Activated CD4-positive, alpha-beta T cell treated with anti-CD3 and anti-CD28 coated beads, Interleukin-2, amount 10 ng/mL, durations not matched to agents 24 days and 14 days (primary cell): ENCODE measurements at regions not wholly inside any gene's neighbourhood (a gene's known extent, or its start where the extent isn't known, plus 50 kb on each side); places are given as distances from the start of the nearest gene placed in this dataset.

Experiments used
- DNase-seq: peaks from one replicate; pipeline ENCODE4 v3.0.0; 2022
- H3K27ac Mint-ChIP-seq: one replicate; pipeline ENCODE4 v1.8.0; 2022; ENCODE audit warnings: mild to moderate bottlenecking, mixed read lengths
- H3K27me3 Mint-ChIP-seq: one replicate; pipeline ENCODE4 v1.8.0; 2022; ENCODE audit warnings: mixed read lengths
- H3K36me3 Mint-ChIP-seq: one replicate; pipeline ENCODE4 v1.8.0; 2022; ENCODE audit warnings: low read depth, mild to moderate bottlenecking, mixed read lengths
- H3K4me1 Mint-ChIP-seq: one replicate; pipeline ENCODE4 v1.8.0; 2021; ENCODE audit warnings: mixed read lengths
- H3K4me3 Mint-ChIP-seq: one replicate; pipeline ENCODE4 v1.8.0; 2022; ENCODE audit warnings: mild to moderate bottlenecking, moderate library complexity, mixed read lengths
- H3K9me3 Mint-ChIP-seq: one replicate; pipeline ENCODE4 v1.8.0; 2021; ENCODE audit warnings: mixed read lengths
- intact Hi-C: fragments of 100-400 bp; cut with micrococcal nuclease; formaldehyde crosslinking; loops from one replicate; pipeline ENCODE4 v1.15.1; 2023

DNA sequence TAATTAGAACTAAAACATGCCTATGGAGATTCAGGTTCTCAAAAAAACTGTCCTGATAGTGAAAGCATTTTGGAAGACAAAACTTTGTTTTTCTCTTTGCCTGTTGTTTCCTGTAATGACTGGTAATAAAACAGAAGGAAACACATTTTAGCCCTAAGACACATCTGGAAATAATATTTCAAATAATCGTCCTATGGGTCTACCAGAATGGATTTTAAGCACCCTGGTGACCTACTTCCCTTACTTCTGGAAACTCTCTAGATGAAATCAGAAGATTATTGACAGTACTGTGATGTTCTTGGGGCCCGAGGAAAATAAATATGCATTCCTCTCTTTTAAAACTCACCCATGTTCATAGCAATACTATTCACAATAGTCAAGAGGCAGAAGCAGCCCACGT lies 110.1 kb upstream of the TLE4 start:
- Mint-ChIP-seq H3K4me1 (no peaks in the 10 kb centered on the region), H3K9me3 (no peaks in the 10 kb centered on the region), H3K27me3 (peaks cover 4% of the 10 kb centered on the region), H3K27ac (no peak overlapping the region), H3K36me3 (no peaks in the 10 kb centered on the region), H3K4me3 (no peak overlapping the region)
- intact Hi-C loops = no loop called here
- no peak for DNase-seq

DNA sequence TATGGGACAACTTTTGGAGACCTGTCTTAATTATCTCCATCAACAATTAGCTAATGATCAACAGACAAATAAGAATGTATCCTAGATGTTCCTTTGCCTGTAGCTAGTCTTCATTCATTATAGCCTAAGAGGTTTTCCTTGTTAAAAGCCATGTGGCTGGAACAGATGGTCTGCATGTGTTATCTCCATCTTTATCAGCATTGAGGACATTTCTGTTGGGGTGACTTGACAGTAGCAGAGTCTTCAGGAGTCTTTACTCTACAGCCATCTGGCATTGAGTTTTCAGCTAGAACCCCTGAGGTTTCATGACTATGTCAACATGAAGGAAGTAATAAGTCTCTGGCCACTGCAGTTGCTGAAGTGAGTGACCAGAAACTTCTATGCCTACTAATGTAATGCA lies 106.6 kb upstream of the TLE4 start:
- intact Hi-C loops = no loop called here
- no peak for DNase-seq
- peaks cover 4% of the 10 kb centered on the region for H3K27me3 Mint-ChIP-seq
- no peaks in the 10 kb centered on the region for H3K36me3 Mint-ChIP-seq
- H3K27ac Mint-ChIP-seq = no peak overlapping the region
- peaks cover 8% of the 10 kb centered on the region for H3K4me1 Mint-ChIP-seq
- H3K9me3 Mint-ChIP-seq = no peaks in the 10 kb centered on the region
- no peak overlapping the region for H3K4me3 Mint-ChIP-seq

- Mint-ChIP-seq H3K4me3 (no peak overlapping the region), H3K27ac (no peak overlapping the region), H3K9me3 (no peaks in the 10 kb centered on the region), H3K36me3 (no peaks in the 10 kb centered on the region), H3K27me3 (no peaks in the 10 kb centered on the region), H3K4me1 (peaks cover 14% of the 10 kb centered on the region)
- intact Hi-C loops = no loop called here
- DNase-seq = no peak
Observed at GRCh38 chr9:79469164-79469563, 102.6 kb upstream of the TLE4 start.

- Mint-ChIP-seq H3K27ac (no peak overlapping the region), H3K4me3 (no peak overlapping the region), H3K9me3 (no peaks in the 10 kb centered on the region), H3K27me3 (no peaks in the 10 kb centered on the region), H3K4me1 (peaks cover 14% of the 10 kb centered on the region), H3K36me3 (no peaks in the 10 kb centered on the region)
- intact Hi-C loops = loop anchor here (10.0 kb wide), 1 partner anchor 704 kb away; no protein-coding TSS in a partner anchor
- DNase-seq = no peak
Observed at GRCh38 chr9:79470954-79471353, 100.8 kb upstream of the TLE4 start.

DNA sequence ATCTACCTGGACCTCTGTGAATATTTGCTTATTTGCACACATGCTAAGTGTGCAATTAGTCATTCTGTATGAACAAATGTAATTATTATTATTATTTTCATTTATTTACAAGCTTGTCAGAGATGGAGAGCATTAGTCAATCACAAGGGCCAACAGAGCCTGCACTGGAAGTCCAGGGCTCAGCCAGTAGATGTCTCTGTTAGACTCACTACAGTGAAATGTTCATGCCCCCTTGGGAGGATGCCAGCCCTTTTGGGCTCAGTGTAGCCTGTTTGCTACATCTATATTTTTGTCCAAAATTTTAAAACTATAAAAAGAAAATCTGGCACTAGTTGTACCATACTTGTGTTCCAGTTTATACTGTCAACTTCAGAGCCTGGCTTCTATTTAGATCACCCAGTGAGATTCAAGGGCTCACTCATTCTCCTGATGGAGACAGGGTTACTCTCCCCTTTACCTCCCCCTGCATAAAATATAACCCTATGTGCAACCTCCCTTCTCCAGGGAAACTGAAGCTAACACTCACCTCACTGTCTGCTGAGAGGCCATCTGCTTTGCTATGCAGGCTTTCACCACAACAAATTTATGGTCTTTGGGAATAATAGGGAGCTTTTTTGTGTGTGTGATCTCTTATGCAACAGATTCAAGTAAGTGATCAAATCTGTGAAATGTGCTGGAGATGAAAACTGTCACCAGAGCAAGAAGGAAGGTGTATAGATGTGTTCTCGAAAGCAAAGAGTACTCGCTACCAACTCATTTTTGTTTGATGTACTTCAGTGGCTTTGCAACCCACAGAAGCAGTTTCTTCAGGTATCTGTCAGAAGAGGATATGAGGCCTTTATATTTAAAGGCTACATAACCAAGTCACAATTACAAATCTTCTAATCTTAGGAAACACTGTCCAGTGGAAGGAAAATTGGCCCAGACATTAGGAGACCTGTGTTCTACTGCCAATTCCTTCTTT lies 99.9 kb upstream of the TLE4 start:
- no peaks in the 10 kb centered on the region for H3K27me3 Mint-ChIP-seq
- no peak for DNase-seq
- no peaks in the 10 kb centered on the region for H3K36me3 Mint-ChIP-seq
- intact Hi-C loops = loop anchor here (10.0 kb wide), 1 partner anchor 703 kb away; no protein-coding TSS in a partner anchor
- H3K9me3 Mint-ChIP-seq = no peaks in the 10 kb centered on the region
- H3K4me3 Mint-ChIP-seq = no peak overlapping the region
- H3K27ac Mint-ChIP-seq = no peak overlapping the region
- H3K4me1 Mint-ChIP-seq = peaks cover 14% of the 10 kb centered on the region

DNA sequence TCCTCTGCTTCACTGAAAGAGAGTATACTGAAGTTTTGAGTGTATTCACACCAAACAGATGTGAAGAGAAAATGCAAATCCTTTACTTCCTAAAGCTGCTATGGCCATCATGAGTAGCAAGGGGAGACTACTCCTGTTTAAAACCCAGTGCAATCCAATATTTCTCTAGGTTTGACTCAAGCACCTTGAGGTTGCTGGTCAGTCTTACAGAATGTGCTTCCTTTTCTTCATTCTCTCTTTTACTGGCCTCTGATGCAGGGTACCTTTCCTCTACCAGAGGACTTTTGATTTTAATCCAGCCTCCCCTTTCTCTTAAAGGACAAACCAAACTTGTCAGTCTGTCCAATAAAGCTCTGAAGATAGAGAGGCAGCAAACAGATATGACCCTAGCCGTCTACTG lies 98.1 kb upstream of the TLE4 start:
- Mint-ChIP-seq H3K27ac (no peak overlapping the region), H3K4me3 (no peak overlapping the region), H3K4me1 (peaks cover 13% of the 10 kb centered on the region), H3K9me3 (no peaks in the 10 kb centered on the region), H3K27me3 (no peaks in the 10 kb centered on the region), H3K36me3 (no peaks in the 10 kb centered on the region)
- DNase-seq = no peak
- intact Hi-C loops = loop anchor here (10.0 kb wide), 1 partner anchor 701 kb away; no protein-coding TSS in a partner anchor

DNA sequence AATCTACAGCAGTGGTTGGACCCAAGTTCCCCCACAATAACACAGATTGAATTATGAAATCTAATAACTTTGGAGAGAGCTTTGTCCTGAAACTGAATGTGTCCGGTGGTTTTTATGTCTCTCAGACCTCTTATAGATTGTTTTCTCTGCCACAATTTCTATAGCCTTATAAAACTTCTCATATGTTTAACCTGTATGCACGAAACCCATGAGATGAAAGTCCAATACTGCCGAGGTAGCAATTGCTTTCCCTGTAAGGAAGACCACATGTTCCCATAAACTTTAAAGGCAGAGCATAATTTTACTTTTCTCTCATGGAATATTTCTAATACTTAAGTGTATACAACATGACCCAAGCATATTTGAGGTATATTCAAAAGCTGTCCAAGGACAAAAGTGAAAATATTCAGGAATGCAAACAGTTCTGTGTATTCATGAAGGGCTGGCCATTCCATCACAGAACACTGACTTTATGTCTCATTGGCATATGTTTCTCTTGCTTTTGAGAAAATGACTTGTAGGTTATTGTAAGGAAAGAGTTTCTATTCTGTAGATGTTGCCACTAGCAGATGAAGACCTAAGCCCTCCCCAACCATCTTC lies 94.4 kb upstream of the TLE4 start:
- H3K36me3 Mint-ChIP-seq = no peaks in the 10 kb centered on the region
- H3K4me3 Mint-ChIP-seq = no peak overlapping the region
- intact Hi-C loops = loop anchor here (10.0 kb wide), 1 partner anchor 697 kb away; no protein-coding TSS in a partner anchor
- no peak overlapping the region for H3K27ac Mint-ChIP-seq
- no peak for DNase-seq
- H3K9me3 Mint-ChIP-seq = no peaks in the 10 kb centered on the region
- peaks cover 1% of the 10 kb centered on the region for H3K4me1 Mint-ChIP-seq
- H3K27me3 Mint-ChIP-seq = no peaks in the 10 kb centered on the region

DNA sequence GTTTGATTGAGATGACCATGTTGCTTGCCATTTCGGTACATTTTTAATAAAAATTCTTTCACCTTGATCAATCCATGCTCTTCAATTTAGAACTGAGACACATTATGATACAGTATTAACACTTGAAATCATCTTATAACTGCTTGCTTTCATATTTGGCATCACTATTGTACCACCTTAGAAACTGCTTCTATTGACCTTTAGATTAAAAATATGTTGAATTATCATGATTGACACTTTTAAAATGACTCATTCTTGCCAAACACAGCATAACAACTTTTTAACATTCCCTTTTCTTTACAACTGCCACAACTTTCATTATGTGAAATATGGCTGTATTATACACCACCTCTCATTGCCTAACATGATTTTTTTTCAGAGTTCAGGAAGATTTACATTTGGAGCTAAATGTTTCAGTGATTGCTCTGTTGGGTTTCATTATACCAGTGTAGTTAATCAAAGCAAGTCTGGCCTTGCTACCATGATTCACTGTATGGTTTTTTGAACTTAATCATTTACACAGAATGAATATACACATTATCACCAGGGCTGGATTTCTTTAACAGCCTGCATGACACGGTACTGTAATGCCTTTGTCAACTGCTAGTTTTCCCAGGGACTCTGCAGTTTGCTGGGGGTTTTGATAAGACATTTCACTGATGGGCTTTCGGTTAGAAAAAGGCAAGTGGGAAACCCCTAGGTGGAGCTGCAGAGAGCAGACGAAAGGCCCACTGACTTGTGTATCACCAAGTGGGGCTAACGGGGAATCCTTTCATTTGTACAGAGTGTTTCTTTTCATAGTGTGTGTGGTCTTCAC lies 93.6 kb upstream of the TLE4 start:
- Mint-ChIP-seq H3K9me3 (no peaks in the 10 kb centered on the region), H3K4me3 (no peak overlapping the region), H3K36me3 (no peaks in the 10 kb centered on the region), H3K4me1 (peaks cover 1% of the 10 kb centered on the region), H3K27me3 (no peaks in the 10 kb centered on the region), H3K27ac (no peak overlapping the region)
- intact Hi-C loops = loop anchor here (10.0 kb wide), 1 partner anchor 697 kb away; no protein-coding TSS in a partner anchor
- DNase-seq = peak; percentile 59

DNA sequence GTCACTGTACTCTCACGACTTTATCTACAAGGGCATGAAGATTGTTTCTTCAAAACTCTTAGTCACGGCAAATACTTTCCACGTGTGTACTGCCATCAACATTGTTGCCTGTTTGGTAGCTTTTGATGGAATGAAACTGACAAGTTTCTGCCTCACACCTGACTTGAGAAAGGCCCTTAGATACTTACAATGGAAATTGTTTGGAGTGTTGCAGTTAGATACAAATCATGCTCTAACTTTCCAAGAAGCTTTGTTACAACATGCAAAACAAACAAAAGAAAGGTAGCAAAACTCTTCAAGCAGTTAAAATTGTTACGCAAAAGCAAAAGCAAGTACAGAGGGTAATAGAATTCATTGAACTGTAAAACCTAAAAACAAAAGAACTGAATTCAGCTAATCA lies 91.1 kb upstream of the TLE4 start:
- no peaks in the 10 kb centered on the region for H3K36me3 Mint-ChIP-seq
- no peak overlapping the region for H3K27ac Mint-ChIP-seq
- intact Hi-C loops = no loop called here
- no peaks in the 10 kb centered on the region for H3K27me3 Mint-ChIP-seq
- H3K4me1 Mint-ChIP-seq = no peaks in the 10 kb centered on the region
- H3K9me3 Mint-ChIP-seq = no peaks in the 10 kb centered on the region
- H3K4me3 Mint-ChIP-seq = no peak overlapping the region
- no peak for DNase-seq

DNA sequence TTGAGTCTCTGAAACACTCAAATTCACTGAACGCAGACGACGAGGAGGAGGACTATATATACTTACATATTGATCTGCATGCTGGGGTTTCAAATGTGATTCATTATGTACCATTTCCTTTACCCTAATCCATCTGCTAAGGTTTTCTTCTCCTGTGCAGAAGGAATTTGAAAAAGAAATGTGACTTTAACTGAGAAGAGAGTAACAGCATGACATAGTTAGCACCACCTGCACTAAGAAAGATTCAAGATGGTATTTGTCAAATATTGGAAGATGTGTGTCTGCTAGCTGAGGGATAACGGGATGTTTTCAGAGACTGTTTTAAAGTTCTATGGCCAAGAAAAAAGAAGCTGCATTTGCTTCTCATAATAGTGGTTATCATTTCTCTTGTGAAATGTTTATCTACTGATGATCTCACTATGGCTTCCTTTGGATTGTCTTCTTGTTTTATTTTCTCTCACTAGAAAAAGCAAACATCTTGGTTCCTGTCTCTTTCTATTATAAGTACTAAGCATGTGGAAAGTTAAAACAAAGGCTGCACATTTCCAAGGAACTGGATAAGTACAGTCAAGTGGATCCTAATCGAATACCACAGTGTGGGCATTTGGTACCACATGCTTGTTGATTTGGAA lies 89.8 kb upstream of the TLE4 start:
- no peaks in the 10 kb centered on the region for H3K27me3 Mint-ChIP-seq
- no peak for DNase-seq
- H3K36me3 Mint-ChIP-seq = no peaks in the 10 kb centered on the region
- H3K9me3 Mint-ChIP-seq = no peaks in the 10 kb centered on the region
- no peak overlapping the region for H3K27ac Mint-ChIP-seq
- no peaks in the 10 kb centered on the region for H3K4me1 Mint-ChIP-seq
- intact Hi-C loops = no loop called here
- H3K4me3 Mint-ChIP-seq = no peak overlapping the region

- DNase-seq = no peak
- H3K9me3 Mint-ChIP-seq = no peaks in the 10 kb centered on the region
- H3K36me3 Mint-ChIP-seq = no peaks in the 10 kb centered on the region
- intact Hi-C loops = no loop called here
- no peak overlapping the region for H3K27ac Mint-ChIP-seq
- no peaks in the 10 kb centered on the region for H3K4me1 Mint-ChIP-seq
- H3K27me3 Mint-ChIP-seq = no peaks in the 10 kb centered on the region
- H3K4me3 Mint-ChIP-seq = no peak overlapping the region
Observed at GRCh38 chr9:79485258-79485657, 86.5 kb upstream of the TLE4 start.

GRCh38 chr9:79489261-79490000 lies 82.3 kb upstream of the TLE4 start:
- Mint-ChIP-seq H3K36me3 (no peaks in the 10 kb centered on the region), H3K4me3 (no peak overlapping the region), H3K9me3 (no peaks in the 10 kb centered on the region), H3K27ac (no peak overlapping the region), H3K27me3 (no peaks in the 10 kb centered on the region), H3K4me1 (no peaks in the 10 kb centered on the region)
- intact Hi-C loops = no loop called here
- no peak for DNase-seq

- Mint-ChIP-seq H3K27me3 (no peaks in the 10 kb centered on the region), H3K9me3 (no peaks in the 10 kb centered on the region), H3K27ac (no peak overlapping the region), H3K4me3 (no peak overlapping the region), H3K36me3 (no peaks in the 10 kb centered on the region), H3K4me1 (no peaks in the 10 kb centered on the region)
- intact Hi-C loops = no loop called here
- DNase-seq = no peak
Observed at GRCh38 chr9:79490657-79491248, 81.0 kb upstream of the TLE4 start.
